ENCODE measurements at regions not wholly inside any gene's neighbourhood (a gene's known extent, or its start where the extent isn't known, plus 50 kb on each side); places are given as distances from the start of the nearest gene placed in this dataset.

GRCh38 chr10:108696792-108697477, 1226.4 kb downstream of the XPNPEP1 start (continued):
- TF ChIP-seq ATF3 (IDR thresholded peaks at IDR 0.05; ENCODE audit: insufficient read depth, low read depth, low read length) (no peak), HDAC6 (IDR thresholded peaks at IDR 0.05; ENCODE audit: low read depth, low read length) (no peak)
